ENCODE measurements at regions not wholly inside any gene's neighbourhood (a gene's known extent, or its start where the extent isn't known, plus 50 kb on each side); places are given as distances from the start of the nearest gene placed in this dataset.

GRCh38 chr2:79259296-79259695, 99.7 kb upstream of the REG3A start:
- no peak for DNase-seq (ENCODE audit: low read depth in 1 of 2, low spot score in 1 of 2)
- no peak overlapping the region for H3K4me3 ChIP-seq (replicated peaks; ENCODE audit: insufficient read depth, low read length)
- no peak overlapping the region for H3K27ac ChIP-seq (replicated peaks)
- TF ChIP-seq GABPA (IDR thresholded peaks at IDR 0.05; ENCODE audit: low read depth) = no peak
- TF ChIP-seq CTCF (IDR thresholded peaks at IDR 0.05; ENCODE audit: insufficient read depth, low read length) = no peak
- TF ChIP-seq REST (IDR thresholded peaks at IDR 0.05; ENCODE audit: insufficient replicate concordance, low read depth) = no peak
- TF ChIP-seq POLR2AphosphoS5 (IDR thresholded peaks at IDR 0.05; ENCODE audit: low read depth) = no peak
- TF ChIP-seq SPI1 (IDR thresholded peaks at IDR 0.05; ENCODE audit: borderline replicate concordance, low read depth) = no peak
- no peaks in the 10 kb centered on the region for H3K27me3 ChIP-seq (ENCODE audit: insufficient read depth, poor library complexity, severe bottlenecking)

GRCh38 chr2:79253243-79253774, 93.8 kb upstream of the REG3A start:
- no peak for TF ChIP-seq POLR2AphosphoS5 (IDR thresholded peaks at IDR 0.05; ENCODE audit: low read depth)
- no peak for TF ChIP-seq GABPA (IDR thresholded peaks at IDR 0.05; ENCODE audit: low read depth)
- TF ChIP-seq SPI1 (IDR thresholded peaks at IDR 0.05; ENCODE audit: borderline replicate concordance, low read depth) = no peak
- no peak for TF ChIP-seq REST (IDR thresholded peaks at IDR 0.05; ENCODE audit: insufficient replicate concordance, low read depth)
- TF ChIP-seq CTCF (IDR thresholded peaks at IDR 0.05; ENCODE audit: insufficient read depth, low read length) = no peak
- Histone ChIP-seq H3K27me3 (ENCODE audit: insufficient read depth, poor library complexity, severe bottlenecking) (no peaks in the 10 kb centered on the region), H3K4me3 (replicated peaks; ENCODE audit: insufficient read depth, low read length) (no peak overlapping the region), H3K27ac (replicated peaks) (no peak overlapping the region)
- DNase-seq (ENCODE audit: low read depth in 1 of 2, low spot score in 1 of 2) = no peak

- DNase-seq (ENCODE audit: low read depth in 1 of 2, low spot score in 1 of 2) = no peak
- Histone ChIP-seq H3K27me3 (ENCODE audit: insufficient read depth, poor library complexity, severe bottlenecking) (no peaks in the 10 kb centered on the region), H3K27ac (replicated peaks) (no peak overlapping the region), H3K4me3 (replicated peaks; ENCODE audit: insufficient read depth, low read length) (no peak overlapping the region)
- TF ChIP-seq SPI1 (IDR thresholded peaks at IDR 0.05; ENCODE audit: borderline replicate concordance, low read depth) (no peak), POLR2AphosphoS5 (IDR thresholded peaks at IDR 0.05; ENCODE audit: low read depth) (no peak), CTCF (IDR thresholded peaks at IDR 0.05; ENCODE audit: insufficient read depth, low read length) (no peak), REST (IDR thresholded peaks at IDR 0.05; ENCODE audit: insufficient replicate concordance, low read depth) (no peak)
Observed at GRCh38 chr2:79250656-79251055, 91.1 kb upstream of the REG3A start.
